ENCODE measurements at regions not wholly inside any gene's neighbourhood (a gene's known extent, or its start where the extent isn't known, plus 50 kb on each side); places are given as distances from the start of the nearest gene placed in this dataset.

DNA sequence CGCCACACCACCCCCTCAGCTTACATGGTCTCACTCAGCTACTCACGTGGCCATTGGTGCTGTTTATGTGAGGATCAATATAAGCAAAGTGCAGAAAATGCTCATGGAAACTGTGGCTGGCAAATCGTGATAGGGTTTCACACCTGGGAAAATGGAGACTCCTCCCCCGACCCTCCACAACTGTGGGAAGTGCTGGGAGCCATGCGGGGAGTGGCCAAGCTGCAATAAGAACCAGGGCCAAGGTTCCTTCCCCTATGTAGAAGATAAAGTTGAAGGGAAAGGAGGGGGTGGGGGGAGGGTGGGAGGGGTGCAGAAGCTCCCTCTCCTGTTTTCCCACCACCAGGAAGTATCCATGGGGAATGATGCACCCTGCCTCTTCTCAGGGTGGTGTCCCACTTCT lies 145.5 kb upstream of the MAMLD1 start:
- Histone ChIP-seq H3K36me3 (replicated peaks; ENCODE audit: insufficient read depth, low read depth) (no peaks in the 10 kb centered on the region), H3K27me3 (no peaks in the 10 kb centered on the region), H3K27ac (no peak overlapping the region), H3K79me2 (no peaks in the 10 kb centered on the region), H4K20me1 (ENCODE audit: insufficient read depth, poor library complexity, severe bottlenecking) (no peaks in the 10 kb centered on the region), H3K4me1 (ENCODE audit: insufficient read depth) (no peaks in the 10 kb centered on the region), H2AFZ (no peak overlapping the region), H3K4me2 (no peak overlapping the region), H3K4me3 (no peak overlapping the region), H3K9me3 (ENCODE audit: low read depth) (no peaks in the 10 kb centered on the region), H3K9me2 (replicated peaks; ENCODE audit: insufficient read depth) (no peaks in the 10 kb centered on the region)
- DNase-seq (ENCODE audit: low spot score) = peak; percentile 21
- WGBS (ENCODE audit: low lambda C conversion rate, missing lambda C conversion rate) = 59% methylated on average over 5 of the region's 5 CpGs
- no peak for TF ChIP-seq EZH2phosphoT487 (IDR thresholded peaks at IDR 0.05; ENCODE audit: low read depth, severe bottlenecking, unreplicated experiment)
- TF ChIP-seq, protein P1, sequence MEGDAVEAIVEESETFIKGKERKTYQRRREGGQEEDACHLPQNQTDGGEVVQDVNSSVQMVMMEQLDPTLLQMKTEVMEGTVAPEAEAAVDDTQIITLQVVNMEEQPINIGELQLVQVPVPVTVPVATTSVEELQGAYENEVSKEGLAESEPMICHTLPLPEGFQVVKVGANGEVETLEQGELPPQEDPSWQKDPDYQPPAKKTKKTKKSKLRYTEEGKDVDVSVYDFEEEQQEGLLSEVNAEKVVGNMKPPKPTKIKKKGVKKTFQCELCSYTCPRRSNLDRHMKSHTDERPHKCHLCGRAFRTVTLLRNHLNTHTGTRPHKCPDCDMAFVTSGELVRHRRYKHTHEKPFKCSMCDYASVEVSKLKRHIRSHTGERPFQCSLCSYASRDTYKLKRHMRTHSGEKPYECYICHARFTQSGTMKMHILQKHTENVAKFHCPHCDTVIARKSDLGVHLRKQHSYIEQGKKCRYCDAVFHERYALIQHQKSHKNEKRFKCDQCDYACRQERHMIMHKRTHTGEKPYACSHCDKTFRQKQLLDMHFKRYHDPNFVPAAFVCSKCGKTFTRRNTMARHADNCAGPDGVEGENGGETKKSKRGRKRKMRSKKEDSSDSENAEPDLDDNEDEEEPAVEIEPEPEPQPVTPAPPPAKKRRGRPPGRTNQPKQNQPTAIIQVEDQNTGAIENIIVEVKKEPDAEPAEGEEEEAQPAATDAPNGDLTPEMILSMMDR (IDR thresholded peaks at IDR 0.05; ENCODE audit: poor library complexity) = no peak
- no peak for TF ChIP-seq EZH2 (IDR thresholded peaks at IDR 0.05; ENCODE audit: borderline replicate concordance)

DNA sequence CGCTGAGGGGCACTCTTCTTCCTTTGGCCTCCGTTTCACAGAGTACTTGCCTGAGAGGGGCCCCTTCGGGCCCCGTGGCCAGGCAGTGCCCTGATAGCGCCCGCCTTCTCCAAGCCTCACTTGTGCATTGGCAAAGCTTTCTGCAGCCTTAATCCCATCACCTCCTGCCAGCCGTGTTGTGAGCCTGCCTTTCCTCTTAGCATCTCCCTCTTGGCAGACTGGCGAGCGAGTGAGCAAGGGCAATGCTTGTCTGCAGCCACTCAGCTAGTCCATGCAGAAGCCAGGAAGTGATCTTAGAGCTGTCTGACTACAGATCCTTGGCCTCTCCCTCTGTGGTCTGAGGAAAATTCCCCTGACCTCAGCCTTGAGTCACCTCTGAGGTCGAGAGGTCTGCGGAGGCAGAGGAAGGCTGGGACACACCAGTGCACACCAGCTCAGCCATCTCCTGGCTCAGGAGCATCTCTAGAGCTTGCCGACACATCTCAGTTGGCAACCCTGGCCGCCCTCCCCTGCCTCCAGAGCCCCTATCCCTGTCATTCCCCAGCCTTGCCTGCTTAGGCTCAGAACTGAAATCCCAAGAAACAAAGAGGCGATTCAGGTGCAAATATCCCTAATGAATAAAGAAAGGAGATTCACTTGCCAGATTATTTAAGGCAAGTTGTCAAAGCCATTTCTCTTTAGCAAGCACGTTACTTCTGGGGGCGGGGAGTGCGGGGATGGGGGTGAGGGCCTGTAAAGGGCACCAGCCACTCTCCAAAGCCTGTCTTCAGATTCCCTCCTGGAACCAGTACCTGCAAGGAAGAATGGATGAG lies 143.5 kb upstream of the MAMLD1 start:
- no peaks in the 10 kb centered on the region for H3K4me1 ChIP-seq (ENCODE audit: insufficient read depth)
- no peaks in the 10 kb centered on the region for H3K9me3 ChIP-seq (ENCODE audit: low read depth)
- DNase-seq (ENCODE audit: low spot score) = no peak
- H3K79me2 ChIP-seq = no peaks in the 10 kb centered on the region
- WGBS (ENCODE audit: low lambda C conversion rate, missing lambda C conversion rate) = 59% methylated on average over 17 of the region's 17 CpGs
- no peaks in the 10 kb centered on the region for H3K9me2 ChIP-seq (replicated peaks; ENCODE audit: insufficient read depth)
- H3K36me3 ChIP-seq (replicated peaks; ENCODE audit: insufficient read depth, low read depth) = no peaks in the 10 kb centered on the region
- no peaks in the 10 kb centered on the region for H3K27me3 ChIP-seq
- no peak overlapping the region for H3K4me2 ChIP-seq
- H3K4me3 ChIP-seq = no peak overlapping the region
- no peak overlapping the region for H3K27ac ChIP-seq
- no peaks in the 10 kb centered on the region for H4K20me1 ChIP-seq (ENCODE audit: insufficient read depth, poor library complexity, severe bottlenecking)
- TF ChIP-seq, protein P1 (IDR thresholded peaks at IDR 0.05; ENCODE audit: poor library complexity) = no peak
- TF ChIP-seq EZH2phosphoT487 (IDR thresholded peaks at IDR 0.05; ENCODE audit: low read depth, severe bottlenecking, unreplicated experiment) = no peak
- no peak for TF ChIP-seq EZH2 (IDR thresholded peaks at IDR 0.05; ENCODE audit: borderline replicate concordance)
- no peak overlapping the region for H2AFZ ChIP-seq

DNA sequence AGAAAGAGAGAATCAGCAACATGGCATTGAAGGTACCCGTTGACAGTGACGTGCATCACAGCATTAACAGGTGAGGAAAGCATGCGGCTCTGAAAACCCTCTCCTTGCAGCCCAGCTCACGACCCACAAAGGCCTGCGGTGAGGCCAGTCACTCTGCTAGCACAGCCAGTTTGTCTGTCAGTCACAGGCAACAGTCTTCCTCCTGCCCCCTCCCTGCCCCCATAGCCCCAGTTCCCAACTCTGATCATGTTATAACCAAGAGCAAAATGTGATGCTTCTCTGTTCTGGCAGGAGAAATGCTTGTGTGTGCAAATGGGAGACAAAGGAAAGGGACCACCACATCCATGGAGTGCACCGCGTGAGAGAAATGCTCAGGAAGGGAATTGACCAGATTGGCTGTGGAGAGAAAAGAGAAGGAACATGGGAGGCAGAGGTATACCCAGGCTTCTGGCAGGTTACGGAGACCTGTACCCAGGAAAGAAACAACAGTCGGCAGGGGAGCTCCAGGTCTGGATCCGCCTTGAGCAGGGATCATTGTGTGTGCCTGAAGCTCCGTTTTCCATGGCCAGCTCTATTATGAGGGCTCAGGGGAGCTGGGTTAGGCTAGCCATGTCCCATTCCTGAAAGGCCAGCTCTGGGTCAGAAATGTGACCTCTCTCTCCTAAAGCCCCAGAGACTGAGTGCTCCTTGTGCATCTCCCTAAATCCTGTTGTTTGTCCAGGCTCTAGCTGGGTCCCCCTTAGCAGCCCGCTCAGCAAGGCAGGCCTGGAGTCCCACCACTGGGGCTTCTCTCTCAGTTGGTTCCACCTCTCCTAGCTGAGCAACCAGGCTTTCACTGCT lies 139.7 kb upstream of the MAMLD1 start:
- H3K4me2 ChIP-seq = no peak overlapping the region
- no peaks in the 10 kb centered on the region for H3K27me3 ChIP-seq
- no peaks in the 10 kb centered on the region for H3K9me2 ChIP-seq (replicated peaks; ENCODE audit: insufficient read depth)
- no peaks in the 10 kb centered on the region for H3K36me3 ChIP-seq (replicated peaks; ENCODE audit: insufficient read depth, low read depth)
- no peaks in the 10 kb centered on the region for H3K4me1 ChIP-seq (ENCODE audit: insufficient read depth)
- DNase-seq (ENCODE audit: low spot score) = no peak
- H3K9me3 ChIP-seq (ENCODE audit: low read depth) = no peaks in the 10 kb centered on the region
- TF ChIP-seq, protein P1 (IDR thresholded peaks at IDR 0.05; ENCODE audit: poor library complexity) = no peak
- no peak for TF ChIP-seq EZH2 (IDR thresholded peaks at IDR 0.05; ENCODE audit: borderline replicate concordance)
- TF ChIP-seq EZH2phosphoT487 (IDR thresholded peaks at IDR 0.05; ENCODE audit: low read depth, severe bottlenecking, unreplicated experiment) = no peak
- WGBS (ENCODE audit: low lambda C conversion rate, missing lambda C conversion rate) = 81% methylated on average over 12 of the region's 12 CpGs
- H4K20me1 ChIP-seq (ENCODE audit: insufficient read depth, poor library complexity, severe bottlenecking) = no peaks in the 10 kb centered on the region
- no peak overlapping the region for H3K27ac ChIP-seq
- no peak overlapping the region for H2AFZ ChIP-seq
- H3K79me2 ChIP-seq = no peaks in the 10 kb centered on the region
- no peak overlapping the region for H3K4me3 ChIP-seq
